ENCODE measurements at regions not wholly inside any gene's neighbourhood (a gene's known extent, or its start where the extent isn't known, plus 50 kb on each side); places are given as distances from the start of the nearest gene placed in this dataset.

GRCh38 chr6:48859562-48860123, 603.4 kb downstream of the MMUT start:
- no peak for DNase-seq
- no peaks in the 10 kb centered on the region for H3K36me3 ChIP-seq (ENCODE audit: insufficient read depth in 1 of 2, low read depth in 1 of 2)
- no peaks in the 10 kb centered on the region for H3K9me3 ChIP-seq
- intact Hi-C loops (cut with DNase I) = no loop called here
- ATAC-seq = no peak
- no peak overlapping the region for H3K4me3 ChIP-seq
- 42 to 72% (median 63%) methylated on average over 2 of the region's 2 CpGs for WGBS, 3 donors
- H3K4me1 ChIP-seq = no peaks in the 10 kb centered on the region
- TF ChIP-seq CTCF (IDR thresholded peaks at IDR 0.05) = no peak
- H3K27me3 ChIP-seq (ENCODE audit: insufficient read depth in 3 of 3, low read length in 2 of 3) = no peaks in the 10 kb centered on the region
- no peak overlapping the region for H3K27ac ChIP-seq

- no peaks in the 10 kb centered on the region for H3K27me3 ChIP-seq (ENCODE audit: insufficient read depth in 3 of 3, low read length in 2 of 3)
- ATAC-seq (no peak), DNase-seq (no peak)
- H3K4me3 ChIP-seq = no peak overlapping the region
- no peaks in the 10 kb centered on the region for H3K9me3 ChIP-seq
- no peak overlapping the region for H3K27ac ChIP-seq
- H3K36me3 ChIP-seq (ENCODE audit: insufficient read depth in 1 of 2, low read depth in 1 of 2) = no peaks in the 10 kb centered on the region
- no peaks in the 10 kb centered on the region for H3K4me1 ChIP-seq
- intact Hi-C loops (cut with DNase I) = no loop called here
- no peak for TF ChIP-seq CTCF (IDR thresholded peaks at IDR 0.05)
- WGBS, 3 donors = 69 to 85% (median 72%) methylated on average over 3 of the region's 3 CpGs
Measured at GRCh38 chr6:48845219-48845618, 617.8 kb downstream of the MMUT start.

- Histone ChIP-seq H3K27ac (no peak overlapping the region), H3K9me3 (no peaks in the 10 kb centered on the region), H3K36me3 (ENCODE audit: insufficient read depth in 1 of 2, low read depth in 1 of 2) (no peaks in the 10 kb centered on the region), H3K4me1 (no peaks in the 10 kb centered on the region), H3K27me3 (ENCODE audit: insufficient read depth in 3 of 3, low read length in 2 of 3) (no peaks in the 10 kb centered on the region), H3K4me3 (no peak overlapping the region)
- 82 to 90% (median 90%) methylated on average over 2 of the region's 2 CpGs for WGBS, 3 donors
- DNase-seq = no peak
- intact Hi-C loops (cut with DNase I) = no loop called here
- no peak for TF ChIP-seq CTCF (IDR thresholded peaks at IDR 0.05)
- no peak for ATAC-seq
Measured at GRCh38 chr6:48844696-48845095, 618.4 kb downstream of the MMUT start.

GRCh38 chr6:48840896-48841295, 622.2 kb downstream of the MMUT start:
- no peaks in the 10 kb centered on the region for H3K4me1 ChIP-seq
- DNase-seq (no peak), ATAC-seq (no peak)
- WGBS, 3 donors = 88 to 92% (median 88%) methylated on average over 1 of the region's 1 CpG
- intact Hi-C loops (cut with DNase I) = no loop called here
- H3K9me3 ChIP-seq = no peaks in the 10 kb centered on the region
- no peaks in the 10 kb centered on the region for H3K27me3 ChIP-seq (ENCODE audit: insufficient read depth in 3 of 3, low read length in 2 of 3)
- H3K27ac ChIP-seq = no peak overlapping the region
- no peak for TF ChIP-seq CTCF (IDR thresholded peaks at IDR 0.05)
- no peak overlapping the region for H3K4me3 ChIP-seq
- H3K36me3 ChIP-seq (ENCODE audit: insufficient read depth in 1 of 2, low read depth in 1 of 2) = no peaks in the 10 kb centered on the region

GRCh38 chr6:48839206-48839605, 623.8 kb downstream of the MMUT start:
- DNase-seq = no peak
- no peaks in the 10 kb centered on the region for H3K36me3 ChIP-seq (ENCODE audit: insufficient read depth in 1 of 2, low read depth in 1 of 2)
- 16 to 19% (median 17%) methylated on average over 2 of the region's 2 CpGs for WGBS, 3 donors
- intact Hi-C loops (cut with DNase I) = no loop called here
- no peaks in the 10 kb centered on the region for H3K9me3 ChIP-seq
- no peak for TF ChIP-seq CTCF (IDR thresholded peaks at IDR 0.05)
- H3K4me3 ChIP-seq = no peak overlapping the region
- H3K27ac ChIP-seq = no peak overlapping the region
- no peak for ATAC-seq
- H3K27me3 ChIP-seq (ENCODE audit: insufficient read depth in 3 of 3, low read length in 2 of 3) = no peaks in the 10 kb centered on the region
- no peaks in the 10 kb centered on the region for H3K4me1 ChIP-seq

All from psoas muscle (tissue), 7 donors.